ENCODE measurements at regions not wholly inside any gene's neighbourhood (a gene's known extent, or its start where the extent isn't known, plus 50 kb on each side); places are given as distances from the start of the nearest gene placed in this dataset.
"Not testable (repeated sequence)": the region's sequence is repeated elsewhere in the genome, so short reads cannot be mapped to it uniquely, and the experiment has no call there.

DNA sequence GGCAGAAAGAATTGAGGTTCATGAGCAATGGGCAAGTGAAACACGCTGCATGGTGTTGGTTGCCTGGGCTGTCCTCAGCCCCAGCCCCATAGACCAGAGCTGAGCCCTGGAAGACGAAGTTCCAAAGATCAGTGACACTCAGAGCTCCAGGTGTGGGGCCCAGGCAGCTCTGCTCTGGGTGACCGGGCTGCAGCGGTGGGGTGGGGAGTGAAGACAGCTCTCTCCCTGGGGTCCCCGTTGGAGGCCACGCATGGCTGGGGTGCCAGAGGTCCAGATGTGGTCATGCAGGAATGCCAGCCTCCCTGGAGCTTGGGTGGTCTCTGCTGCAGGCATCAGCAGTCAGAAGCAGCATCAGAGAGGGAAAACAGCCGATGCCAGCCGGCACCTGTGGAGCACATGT lies 165.0 kb upstream of the ERCC6L2 start:
- no peak for DNase-seq (ENCODE audit: low spot score)
- TF ChIP-seq, protein P1, sequence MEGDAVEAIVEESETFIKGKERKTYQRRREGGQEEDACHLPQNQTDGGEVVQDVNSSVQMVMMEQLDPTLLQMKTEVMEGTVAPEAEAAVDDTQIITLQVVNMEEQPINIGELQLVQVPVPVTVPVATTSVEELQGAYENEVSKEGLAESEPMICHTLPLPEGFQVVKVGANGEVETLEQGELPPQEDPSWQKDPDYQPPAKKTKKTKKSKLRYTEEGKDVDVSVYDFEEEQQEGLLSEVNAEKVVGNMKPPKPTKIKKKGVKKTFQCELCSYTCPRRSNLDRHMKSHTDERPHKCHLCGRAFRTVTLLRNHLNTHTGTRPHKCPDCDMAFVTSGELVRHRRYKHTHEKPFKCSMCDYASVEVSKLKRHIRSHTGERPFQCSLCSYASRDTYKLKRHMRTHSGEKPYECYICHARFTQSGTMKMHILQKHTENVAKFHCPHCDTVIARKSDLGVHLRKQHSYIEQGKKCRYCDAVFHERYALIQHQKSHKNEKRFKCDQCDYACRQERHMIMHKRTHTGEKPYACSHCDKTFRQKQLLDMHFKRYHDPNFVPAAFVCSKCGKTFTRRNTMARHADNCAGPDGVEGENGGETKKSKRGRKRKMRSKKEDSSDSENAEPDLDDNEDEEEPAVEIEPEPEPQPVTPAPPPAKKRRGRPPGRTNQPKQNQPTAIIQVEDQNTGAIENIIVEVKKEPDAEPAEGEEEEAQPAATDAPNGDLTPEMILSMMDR (IDR thresholded peaks at IDR 0.05; ENCODE audit: extremely low read depth, missing control alignments) = no peak

DNA sequence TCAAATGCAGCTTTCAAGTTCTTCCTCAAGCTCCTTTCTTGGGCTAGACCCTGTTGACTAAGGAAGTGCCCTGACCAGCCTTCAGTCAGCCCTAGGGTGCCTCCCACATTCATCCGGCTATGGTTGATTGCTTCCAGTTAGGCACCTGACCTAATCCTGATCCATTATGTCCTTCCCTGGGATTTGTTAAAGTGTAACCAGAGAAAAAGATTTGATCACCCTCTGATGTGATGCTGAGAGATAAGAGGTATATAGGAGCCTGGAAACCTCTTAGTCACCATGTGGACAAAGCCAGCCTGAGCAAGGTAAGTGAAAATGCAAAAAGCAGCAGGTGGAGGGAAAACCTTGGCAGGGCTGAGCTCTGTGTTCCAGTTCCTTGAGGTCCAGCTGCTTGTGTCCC lies 178.8 kb upstream of the ERCC6L2 start:
- TF ChIP-seq, protein P1 (IDR thresholded peaks at IDR 0.05; ENCODE audit: extremely low read depth, missing control alignments) = no peak
- no peak for DNase-seq (ENCODE audit: low spot score)

GRCh38 chr9:95691435-95691834 lies 174.7 kb upstream of the PTCH1 start:
- DNase-seq (ENCODE audit: low spot score) = no peak
- TF ChIP-seq, protein P1 (IDR thresholded peaks at IDR 0.05; ENCODE audit: extremely low read depth, missing control alignments) = no peak

DNA sequence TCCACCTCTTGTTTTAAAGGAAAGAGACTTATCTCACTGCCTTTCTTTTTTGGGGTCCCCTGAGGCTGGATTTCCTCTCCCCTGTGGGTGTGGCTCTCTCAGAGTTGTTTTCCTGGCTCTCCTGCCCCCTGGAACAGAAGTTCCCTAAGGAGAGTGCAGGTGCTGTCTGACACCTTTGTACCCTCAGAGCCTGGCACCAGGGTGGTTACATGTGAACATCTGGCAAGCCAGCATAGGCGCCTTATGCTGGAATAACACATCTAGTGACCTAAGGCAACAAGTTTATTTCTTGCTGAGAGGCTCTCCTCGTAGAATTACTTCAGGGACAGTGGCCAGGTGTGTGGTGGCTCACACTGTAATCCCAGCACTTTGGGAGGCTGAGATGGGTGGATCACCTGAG lies 172.9 kb upstream of the PTCH1 start:
- DNase-seq (ENCODE audit: low spot score) = no peak
- TF ChIP-seq, protein P1 (IDR thresholded peaks at IDR 0.05; ENCODE audit: extremely low read depth, missing control alignments) = no peak

- no peak for DNase-seq (ENCODE audit: low spot score)
- TF ChIP-seq, protein P1 (IDR thresholded peaks at IDR 0.05; ENCODE audit: extremely low read depth, missing control alignments) = no peak
These were observed 167.7 kb upstream of the PTCH1 start for GRCh38 chr9:95684516-95684915.

DNA sequence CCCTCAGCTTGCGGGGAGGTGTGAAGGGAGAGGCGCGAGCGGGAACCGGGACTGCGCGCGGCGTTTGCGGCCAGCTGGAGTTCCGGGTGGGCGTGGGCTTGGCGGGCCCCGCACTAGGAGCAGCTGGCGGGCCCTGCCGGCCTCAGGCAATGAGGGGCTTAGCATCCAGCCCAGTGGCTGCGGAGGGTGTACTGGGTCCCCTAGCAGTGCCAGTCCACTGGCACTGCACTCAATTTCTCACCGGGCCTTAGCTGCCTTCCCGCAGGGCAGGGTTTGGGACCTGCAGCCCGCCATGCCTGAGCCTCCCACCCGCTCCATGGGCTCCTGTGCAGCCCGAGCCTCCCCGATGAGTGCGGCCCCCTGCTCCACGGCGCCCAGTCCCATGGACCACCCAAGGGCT lies 163.5 kb upstream of the PTCH1 start:
- not testable (repeated sequence) for DNase-seq (ENCODE audit: low spot score)

DNA sequence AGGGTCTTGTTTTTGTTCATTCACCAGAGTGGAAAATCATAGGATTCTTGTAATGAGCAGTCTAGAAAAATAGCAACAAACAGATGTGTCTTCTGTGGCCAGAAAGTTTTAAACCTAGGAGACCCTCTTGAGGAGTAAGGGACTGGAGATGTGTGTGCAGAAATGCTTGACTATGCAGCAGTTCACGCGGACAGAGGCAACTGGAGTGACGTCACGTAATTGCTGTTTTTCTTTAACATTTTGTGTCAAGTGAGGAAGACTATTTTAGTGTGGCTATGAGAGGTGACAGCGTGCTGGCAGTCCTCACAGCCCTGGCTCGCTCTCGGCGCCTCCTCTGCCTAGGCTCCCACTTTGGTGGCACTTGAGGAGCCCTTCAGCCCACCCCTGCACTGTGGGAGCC lies 163.1 kb upstream of the PTCH1 start:
- DNase-seq (ENCODE audit: low spot score) = no peak
- TF ChIP-seq, protein P1 (IDR thresholded peaks at IDR 0.05; ENCODE audit: extremely low read depth, missing control alignments) = no peak

DNA sequence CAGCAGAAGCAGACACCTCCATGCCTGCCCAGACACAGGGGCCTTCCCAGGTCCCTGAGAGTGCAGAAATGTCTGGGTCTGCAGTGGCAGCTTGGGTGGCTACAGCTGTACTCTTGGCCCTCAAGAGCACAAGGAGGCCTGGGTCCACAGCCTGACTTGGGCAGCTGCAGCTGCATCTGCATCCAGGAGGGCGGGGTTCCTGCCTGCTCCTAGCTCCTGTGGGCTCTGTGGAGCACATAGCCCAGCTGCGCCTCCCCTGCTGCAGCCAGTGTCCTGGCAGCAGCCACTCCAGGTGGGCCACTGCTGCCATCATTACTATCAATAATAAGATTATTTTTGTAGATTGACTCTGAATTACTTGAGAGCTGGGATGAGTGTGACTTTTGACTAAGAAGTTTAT lies 162.0 kb upstream of the PTCH1 start:
- TF ChIP-seq, protein P1 (IDR thresholded peaks at IDR 0.05; ENCODE audit: extremely low read depth, missing control alignments) = no peak
- DNase-seq (ENCODE audit: low spot score) = no peak

All from GM20000 (cell line).